ENCODE measurements at regions not wholly inside any gene's neighbourhood (a gene's known extent, or its start where the extent isn't known, plus 50 kb on each side); places are given as distances from the start of the nearest gene placed in this dataset.

GRCh38 chr22:23503736-23504440 lies 76.2 kb downstream of the IGLL1 start:
- no peaks in the 10 kb centered on the region for H3F3A ChIP-seq (ENCODE audit: insufficient read depth)
- H3K9ac ChIP-seq (ENCODE audit: low read length) = no peak overlapping the region
- H3K27ac ChIP-seq (ENCODE audit: low read depth, low read length) = no peak overlapping the region
- H3K27me3 ChIP-seq (ENCODE audit: low read length) = no peaks in the 10 kb centered on the region
- no peaks in the 10 kb centered on the region for H4K20me1 ChIP-seq (ENCODE audit: low read depth, low read length)
- no peak overlapping the region for H3K4me2 ChIP-seq (ENCODE audit: low read depth, low read length, poor library complexity, severe bottlenecking)
- H3K4me3 ChIP-seq (ENCODE audit: insufficient read depth, low read length, poor library complexity, severe bottlenecking) = no peak overlapping the region
- no peaks in the 10 kb centered on the region for H3K79me2 ChIP-seq (ENCODE audit: insufficient read depth, low read length)
- H3K9me3 ChIP-seq (ENCODE audit: insufficient read depth, low read length) = no peaks in the 10 kb centered on the region
- H3K9me2 ChIP-seq (replicated peaks; ENCODE audit: insufficient read depth, low read length) = no peaks in the 10 kb centered on the region
- H3K36me3 ChIP-seq (ENCODE audit: low read length) = no peaks in the 10 kb centered on the region
- TF ChIP-seq CTCF (IDR thresholded peaks at IDR 0.05; ENCODE audit: insufficient read depth, low read length, poor library complexity, severe bottlenecking) = no peak
- TF ChIP-seq EZH2phosphoT487 (conservative IDR thresholded peaks at IDR 0.05; ENCODE audit: low read length) = no peak
- no peak overlapping the region for H2AFZ ChIP-seq (ENCODE audit: low read depth, low read length, severe bottlenecking)

- H4K20me1 ChIP-seq (ENCODE audit: low read depth, low read length) = no peaks in the 10 kb centered on the region
- H3K79me2 ChIP-seq (ENCODE audit: insufficient read depth, low read length) = no peaks in the 10 kb centered on the region
- no peak overlapping the region for H3K4me3 ChIP-seq (ENCODE audit: insufficient read depth, low read length, poor library complexity, severe bottlenecking)
- no peak overlapping the region for H2AFZ ChIP-seq (ENCODE audit: low read depth, low read length, severe bottlenecking)
- H3K36me3 ChIP-seq (ENCODE audit: low read length) = no peaks in the 10 kb centered on the region
- TF ChIP-seq CTCF (IDR thresholded peaks at IDR 0.05; ENCODE audit: insufficient read depth, low read length, poor library complexity, severe bottlenecking) = no peak
- TF ChIP-seq EZH2phosphoT487 (conservative IDR thresholded peaks at IDR 0.05; ENCODE audit: low read length) = no peak
- H3K9ac ChIP-seq (ENCODE audit: low read length) = no peak overlapping the region
- no peaks in the 10 kb centered on the region for H3K27me3 ChIP-seq (ENCODE audit: low read length)
- no peak overlapping the region for H3K4me2 ChIP-seq (ENCODE audit: low read depth, low read length, poor library complexity, severe bottlenecking)
- H3F3A ChIP-seq (ENCODE audit: insufficient read depth) = no peaks in the 10 kb centered on the region
- no peaks in the 10 kb centered on the region for H3K9me2 ChIP-seq (replicated peaks; ENCODE audit: insufficient read depth, low read length)
- no peaks in the 10 kb centered on the region for H3K9me3 ChIP-seq (ENCODE audit: insufficient read depth, low read length)
- H3K27ac ChIP-seq (ENCODE audit: low read depth, low read length) = no peak overlapping the region
Observed at GRCh38 chr22:23503142-23503541, 76.9 kb downstream of the IGLL1 start.

GRCh38 chr22:23501708-23502107 lies 78.4 kb downstream of the IGLL1 start:
- no peak overlapping the region for H2AFZ ChIP-seq (ENCODE audit: low read depth, low read length, severe bottlenecking)
- H3K4me3 ChIP-seq (ENCODE audit: insufficient read depth, low read length, poor library complexity, severe bottlenecking) = no peak overlapping the region
- no peaks in the 10 kb centered on the region for H3K36me3 ChIP-seq (ENCODE audit: low read length)
- H3K4me2 ChIP-seq (ENCODE audit: low read depth, low read length, poor library complexity, severe bottlenecking) = no peak overlapping the region
- H3K9ac ChIP-seq (ENCODE audit: low read length) = no peak overlapping the region
- H3K27me3 ChIP-seq (ENCODE audit: low read length) = no peaks in the 10 kb centered on the region
- H4K20me1 ChIP-seq (ENCODE audit: low read depth, low read length) = no peaks in the 10 kb centered on the region
- H3K9me3 ChIP-seq (ENCODE audit: insufficient read depth, low read length) = no peaks in the 10 kb centered on the region
- H3K27ac ChIP-seq (ENCODE audit: low read depth, low read length) = no peak overlapping the region
- no peaks in the 10 kb centered on the region for H3K79me2 ChIP-seq (ENCODE audit: insufficient read depth, low read length)
- no peaks in the 10 kb centered on the region for H3K9me2 ChIP-seq (replicated peaks; ENCODE audit: insufficient read depth, low read length)
- H3F3A ChIP-seq (ENCODE audit: insufficient read depth) = no peaks in the 10 kb centered on the region
- TF ChIP-seq EZH2phosphoT487 (conservative IDR thresholded peaks at IDR 0.05; ENCODE audit: low read length) = no peak
- no peak for TF ChIP-seq CTCF (IDR thresholded peaks at IDR 0.05; ENCODE audit: insufficient read depth, low read length, poor library complexity, severe bottlenecking)
